A673 (cell line): ENCODE measurements at regions not wholly inside any gene's neighbourhood (a gene's known extent, or its start where the extent isn't known, plus 50 kb on each side); places are given as distances from the start of the nearest gene placed in this dataset.

Experiments used
- CTCF ChIP-seq: fragments of 300-800, 200-600 bp; sonication (generic); conservative IDR thresholded peaks from 2 replicates; pipeline ENCODE4 v1.5.1; 2017; ENCODE audit warnings: low read depth, mild to moderate bottlenecking, antibody characterized with exemption, low read length, moderate library complexity, mixed read lengths
- EZH2 ChIP-seq: fragments of 200-600 bp; sonication (generic); IDR thresholded peaks from 2 replicates; pipeline ENCODE4 v1.6.1; 2017; ENCODE audit warnings: borderline replicate concordance, low read depth, mild to moderate bottlenecking, mixed read lengths, antibody characterized with exemption, low read length; ENCODE audit not compliant: poor library complexity, severe bottlenecking

DNA sequence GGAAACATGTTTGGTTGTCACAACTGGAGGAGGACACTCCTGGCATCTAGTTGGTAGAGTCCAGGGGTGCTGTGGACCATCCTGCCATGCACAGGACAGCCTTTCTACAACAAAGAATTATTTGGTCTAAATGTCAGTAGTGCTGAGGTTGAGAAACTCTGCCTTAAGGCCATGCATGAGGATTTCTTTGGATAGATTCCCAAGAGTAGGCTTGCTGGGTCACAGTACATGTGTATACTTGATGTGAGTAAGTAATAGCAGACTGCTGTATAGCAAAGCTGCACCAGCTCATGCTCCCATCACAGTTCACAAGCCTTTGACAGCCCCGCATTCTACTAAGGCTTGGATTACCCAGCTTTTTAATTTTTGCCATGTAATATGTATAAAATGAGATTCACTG lies 151.3 kb downstream of the MFSD1 start:
- no peak for TF ChIP-seq EZH2
- TF ChIP-seq CTCF = no peak
